GM12878 (cell line): ENCODE measurements at regions not wholly inside any gene's neighbourhood (a gene's known extent, or its start where the extent isn't known, plus 50 kb on each side); places are given as distances from the start of the nearest gene placed in this dataset.

Source experiments
- ATAC-seq: fragments of 200-7000 bp; cut with Tn5 transposase; 3 replicates; pipeline ENCODE4 v1.9.1; 2020; ENCODE audit warnings: mild to moderate bottlenecking, moderate library complexity
- BruUV-seq: library from RNA; stranded (reverse); fragments of 400-500 nt; replicated peaks from 2 replicates; lab custom pipeline; 2021; lab: Mats Ljungman, UMichigan
- CTCF ChIA-PET: fragments of 300-600 bp; sonication (Branson Sonifier 250); formaldehyde crosslinking; extraction: SDS; loops from one replicate; lab custom pipeline; 2021; ENCODE audit warnings: inconsistent platforms; lab: Yijun Ruan, JAX
- POLR2A ChIA-PET: fragments of 350-600 bp; formaldehyde crosslinking; extraction: SDS; loops from one replicate; lab custom pipeline; 2021; ENCODE audit warnings: inconsistent platforms; lab: Charles Lee
- RAD21 ChIA-PET: fragments of 300-600 bp; sonication (Branson Sonifier 250); formaldehyde crosslinking; loops from one replicate; lab custom pipeline; 2023; ENCODE audit warnings: antibody characterized with exemption; ENCODE audit not compliant: unreplicated experiment; lab: Charles Lee
- SMC1A ChIA-PET: fragments of 300-600 bp; sonication (Branson Sonifier 250); formaldehyde crosslinking; loops from one replicate; lab custom pipeline; 2023; ENCODE audit not compliant: unreplicated experiment, uncharacterized antibody; lab: Charles Lee
- DNase-seq: peaks from one replicate; pipeline ENCODE4 v3.0.0-alpha.2; 2011; ENCODE audit warnings: low read depth, low spot score
- FAIRE-seq: peaks from 3 replicates; lab custom pipeline; 2011; peaks lifted over from hg19 to GRCh38; lab: Jason Lieb, UNC
- H2AFZ ChIP-seq: 2 replicates; pipeline ENCODE4 v1.6.0; 2011; ENCODE audit warnings: low read depth, low read length, control low read depth; ENCODE audit not compliant: control insufficient read depth
- H3K27ac ChIP-seq: 2 replicates; pipeline ENCODE4 v1.5.1; 2011; ENCODE audit warnings: control low read depth; ENCODE audit not compliant: control insufficient read depth, insufficient read depth
- H3K27me3 ChIP-seq, 2 experiments: replicated peaks in 1 of 2; 2 replicates each; pipeline versions ENCODE4 v1.6.0 to v1.6.1; 2011; ENCODE audit warnings: low read length in 1 of 2; ENCODE audit not compliant: control insufficient read depth in 2 of 2, insufficient read depth in 2 of 2
- H3K36me3 ChIP-seq, 2 experiments: 2 replicates each; pipeline ENCODE4 v1.5.1; 2011; ENCODE audit warnings: low read length in 1 of 2; ENCODE audit not compliant: control insufficient read depth in 2 of 2, insufficient read depth in 2 of 2
- H3K4me1 ChIP-seq: 2 replicates; pipeline ENCODE4 v1.6.1; 2011; ENCODE audit warnings: mild to moderate bottlenecking, low read length, moderate library complexity, mixed read lengths; ENCODE audit not compliant: control insufficient read depth, insufficient read depth
- H3K4me2 ChIP-seq: 2 replicates; pipeline ENCODE4 v1.6.0; 2011; ENCODE audit warnings: control low read depth; ENCODE audit not compliant: control insufficient read depth, insufficient read depth
- H3K4me3 ChIP-seq: fragments of 200-600 bp; sonication (generic); 2 replicates; pipeline ENCODE4 v1.5.1; 2016
- H3K79me2 ChIP-seq: 2 replicates; pipeline ENCODE4 v1.6.0; 2011; ENCODE audit warnings: low read length; ENCODE audit not compliant: control insufficient read depth, insufficient read depth
- H3K9ac ChIP-seq: 2 replicates; pipeline ENCODE4 v1.8.0; 2011; ENCODE audit warnings: low read length, control low read depth, mixed read lengths; ENCODE audit not compliant: control insufficient read depth, insufficient read depth
- H3K9me3 ChIP-seq: replicated peaks from 3 replicates; pipeline ENCODE4 v1.5.1; 2011; ENCODE audit warnings: mild to moderate bottlenecking, low read length; ENCODE audit not compliant: control insufficient read depth, insufficient read depth
- H4K20me1 ChIP-seq: 2 replicates; pipeline ENCODE4 v1.6.0; 2011; ENCODE audit not compliant: control insufficient read depth, insufficient read depth
- BRCA1 ChIP-seq: IDR thresholded peaks from 2 replicates; pipeline ENCODE4 v1.6.1; 2011; ENCODE audit warnings: low read depth, low read length, improper control_type of control experiment
- CBFB ChIP-seq: IDR thresholded peaks from 2 replicates; pipeline ENCODE4 v1.6.1; 2016; ENCODE audit warnings: antibody characterized with exemption, low read depth
- JUND ChIP-seq: IDR thresholded peaks from 2 replicates; pipeline ENCODE4 v1.6.1; 2012; ENCODE audit warnings: low read depth, mild to moderate bottlenecking, low read length, improper control_type of control experiment, moderate library complexity
- KAT2A ChIP-seq: conservative IDR thresholded peaks from 2 replicates; pipeline ENCODE4 v1.6.1; 2011; ENCODE audit warnings: low read depth, low read length; ENCODE audit not compliant: control insufficient read depth
- KDM1A ChIP-seq: fragments of 200-600 bp; sonication (generic); IDR thresholded peaks from 2 replicates; pipeline ENCODE4 v1.6.1; 2016; ENCODE audit warnings: borderline replicate concordance
- MTA2 ChIP-seq: fragments of 450-650 bp; IDR thresholded peaks from 2 replicates; pipeline ENCODE4 v1.6.1; 2016; ENCODE audit warnings: low read depth, mild to moderate bottlenecking, moderate library complexity
- PAX5 ChIP-seq: IDR thresholded peaks from 2 replicates; pipeline ENCODE4 v1.6.1; 2011; ENCODE audit warnings: low read depth, low read length, borderline replicate concordance
- POLR2A ChIP-seq: IDR thresholded peaks from 2 replicates; pipeline ENCODE4 v1.6.1; 2011; ENCODE audit warnings: low read depth, mild to moderate bottlenecking, low read length
- PRDM15 ChIP-seq: fragments of 450-650 bp; formaldehyde crosslinking; IDR thresholded peaks from 2 replicates; pipeline ENCODE4 v1.4.0; 2020; ENCODE audit warnings: mild to moderate bottlenecking, moderate library complexity
- TCF12 ChIP-seq: IDR thresholded peaks from 2 replicates; pipeline ENCODE4 v1.6.1; 2011; ENCODE audit warnings: low read depth, mild to moderate bottlenecking, low read length
- ZNF384 ChIP-seq: IDR thresholded peaks from 2 replicates; pipeline ENCODE4 v1.6.1; 2012; ENCODE audit warnings: low read depth, mild to moderate bottlenecking, low read length, improper control_type of control experiment, borderline replicate concordance
- ZNF592 ChIP-seq: fragments of 450-650 bp; IDR thresholded peaks from 2 replicates; pipeline ENCODE4 v1.6.1; 2017; ENCODE audit warnings: mild to moderate bottlenecking, moderate library complexity
- WGBS: methylation state at CpG from one replicate; pipeline ENCODE4 v1.1.6; 2016; ENCODE audit warnings: low lambda C conversion rate; ENCODE audit not compliant: insufficient replicate concordance, insufficient coverage; ENCODE audit errors: missing lambda C conversion rate; 5-methylcytosine and 5-hydroxymethylcytosine counted together
- in situ Hi-C: fragments of 300-500 bp; cut with MboI; formaldehyde crosslinking; loops from 9 replicates; pipeline ENCODE4 v1.14.3; 2018; ENCODE audit warnings: mixed read lengths
- intact Hi-C: fragments of 100-400 bp; cut with micrococcal nuclease; formaldehyde crosslinking; loops from one replicate; pipeline ENCODE4 v1.14.2; 2022; ENCODE audit not compliant: unreplicated experiment

GRCh38 chr9:78893774-78894401, 597.0 kb downstream of the PSAT1 start:
- Histone ChIP-seq H3K9me3 (no peaks in the 10 kb centered on the region), H3K27me3 (no peaks in the 10 kb centered on the region)
- in situ Hi-C loops: no loop called here
- TF ChIP-seq KAT2A (no peak), MTA2 (no peak), KDM1A (no peak), PRDM15 (CRISPR knock-in tag) (no peak), TCF12 (no peak), ZNF384 (no peak), POLR2A (no peak), CBFB (no peak), JUND (no peak), BRCA1 (no peak), ZNF592 (no peak), PAX5 (no peak)
- TF ChIP-seq, all 136 proteins: peak for 0
- ATAC-seq (no peak), FAIRE-seq (no peak), DNase-seq (no peak)
- intact Hi-C loops: no loop called here
- no peaks in the 10 kb centered on the region for H3K36me3 ChIP-seq
- no peak overlapping the region for H3K9ac ChIP-seq
- ChIA-PET SMC1A (no interaction called here), CTCF (no interaction called here), POLR2A (no interaction called here), RAD21 (no interaction called here)
- no TSS peak for BruUV-seq
- H3K79me2 ChIP-seq: no peaks in the 10 kb centered on the region
- no peaks in the 10 kb centered on the region for H4K20me1 ChIP-seq
- H2AFZ ChIP-seq: no peak overlapping the region
- no peaks in the 10 kb centered on the region for H3K4me1 ChIP-seq
- no peak overlapping the region for H3K4me2 ChIP-seq
- H3K4me3 ChIP-seq: no peak overlapping the region
- H3K27ac ChIP-seq: no peak overlapping the region
- WGBS: 13% methylated on average over 2 of the region's 2 CpGs
